ENCODE measurements at regions not wholly inside any gene's neighbourhood (a gene's known extent, or its start where the extent isn't known, plus 50 kb on each side); places are given as distances from the start of the nearest gene placed in this dataset.

DNA sequence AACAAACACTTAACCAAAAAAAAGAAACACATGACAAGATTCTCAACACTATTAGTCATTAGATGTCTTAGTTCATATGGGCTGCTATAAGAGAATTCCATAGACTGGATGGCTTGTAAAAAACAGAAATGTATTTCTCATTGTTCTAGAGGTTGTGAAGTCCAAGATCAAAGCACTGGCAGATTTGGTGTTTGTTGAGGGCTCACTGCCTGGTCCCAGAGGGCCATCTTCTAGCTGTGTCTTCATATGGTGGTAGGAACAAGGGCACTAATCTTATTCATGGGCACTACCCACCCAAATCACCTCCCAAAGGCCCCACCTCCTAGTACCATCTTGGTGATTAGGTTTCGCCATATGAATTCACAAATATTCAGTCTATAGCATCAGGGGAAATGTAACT is 162.5 kb upstream of the SDK2 start:
- H3K4me3 Mint-ChIP-seq = no peak overlapping the region
- DNase-seq = no peak
- no peaks in the 10 kb centered on the region for H3K27me3 Mint-ChIP-seq
- H3K27ac Mint-ChIP-seq = no peak overlapping the region
- H3K36me3 Mint-ChIP-seq (ENCODE audit: low read depth) = no peaks in the 10 kb centered on the region
- no peaks in the 10 kb centered on the region for H3K4me1 Mint-ChIP-seq
- peaks cover 5% of the 10 kb centered on the region for H3K9me3 Mint-ChIP-seq
- intact Hi-C loops (cut with micrococcal nuclease) = no loop called here

GRCh38 chr17:73813201-73813600 is 169.0 kb upstream of the SDK2 start:
- H3K4me1 Mint-ChIP-seq = no peaks in the 10 kb centered on the region
- H3K27ac Mint-ChIP-seq = no peak overlapping the region
- no peak overlapping the region for H3K4me3 Mint-ChIP-seq
- no peaks in the 10 kb centered on the region for H3K9me3 Mint-ChIP-seq
- no peak for DNase-seq
- no peaks in the 10 kb centered on the region for H3K36me3 Mint-ChIP-seq (ENCODE audit: low read depth)
- H3K27me3 Mint-ChIP-seq = peaks cover 3% of the 10 kb centered on the region
- intact Hi-C loops (cut with micrococcal nuclease) = no loop called here

DNA sequence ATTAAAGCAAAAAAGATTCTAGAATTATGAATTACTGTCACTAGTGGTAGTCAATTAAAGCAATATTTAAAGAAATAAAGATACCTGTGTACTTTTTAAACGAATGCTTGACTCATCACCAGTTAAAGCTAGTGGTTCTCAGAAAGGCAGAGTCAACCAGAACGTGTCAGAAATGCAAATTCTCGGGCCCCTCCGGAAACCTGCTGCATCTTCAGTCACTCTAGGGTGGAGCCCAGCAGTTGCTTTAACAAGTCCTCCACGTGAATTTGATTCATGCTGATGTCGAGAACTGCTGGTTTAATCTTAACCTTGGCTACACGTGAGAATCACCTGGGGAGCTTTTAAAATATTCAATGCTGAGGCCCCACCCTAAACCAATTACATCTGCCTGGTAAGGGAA is 169.8 kb upstream of the SDK2 start:
- Mint-ChIP-seq H3K36me3 (ENCODE audit: low read depth) (no peaks in the 10 kb centered on the region), H3K4me1 (no peaks in the 10 kb centered on the region), H3K27ac (no peak overlapping the region)

DNA sequence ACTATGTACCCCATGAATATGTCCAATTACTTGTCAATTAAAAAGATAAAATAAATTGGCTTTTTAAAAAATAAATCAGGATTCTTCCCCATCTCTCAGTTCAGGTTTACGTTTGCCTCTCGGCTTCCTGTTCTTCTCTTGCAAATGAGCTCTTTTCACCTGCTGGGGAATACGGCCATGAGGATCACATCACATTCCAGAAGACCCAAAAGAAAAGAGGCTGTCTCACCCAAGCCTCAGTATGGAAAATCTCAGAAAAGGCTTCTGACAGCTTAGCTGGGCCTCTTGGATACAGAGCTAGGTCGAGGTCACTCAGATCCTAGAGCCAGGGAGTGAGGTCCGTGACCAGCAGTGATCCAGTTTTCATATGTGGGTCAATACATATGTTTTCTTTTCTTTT is 171.2 kb upstream of the SDK2 start:
- peaks cover 3% of the 10 kb centered on the region for H3K9me3 Mint-ChIP-seq
- H3K36me3 Mint-ChIP-seq (ENCODE audit: low read depth) = no peaks in the 10 kb centered on the region
- H3K27ac Mint-ChIP-seq = no peak overlapping the region
- H3K4me1 Mint-ChIP-seq = no peaks in the 10 kb centered on the region
- intact Hi-C loops (cut with micrococcal nuclease) = no loop called here
- H3K4me3 Mint-ChIP-seq = no peak overlapping the region
- DNase-seq = no peak
- H3K27me3 Mint-ChIP-seq = peaks cover 3% of the 10 kb centered on the region

More for the DNA sequence above, 169.8 kb upstream of the SDK2 start:
- no peak overlapping the region for H3K4me3 Mint-ChIP-seq
- intact Hi-C loops (cut with micrococcal nuclease) = no loop called here
- DNase-seq = no peak
- peaks cover 3% of the 10 kb centered on the region for H3K27me3 Mint-ChIP-seq
- H3K9me3 Mint-ChIP-seq = peaks cover 3% of the 10 kb centered on the region

GRCh38 chr17:73819440-73820395 is 175.5 kb upstream of the SDK2 start:
- H3K4me1 Mint-ChIP-seq = no peaks in the 10 kb centered on the region
- no peaks in the 10 kb centered on the region for H3K36me3 Mint-ChIP-seq (ENCODE audit: low read depth)
- H3K27me3 Mint-ChIP-seq = peaks cover 16% of the 10 kb centered on the region
- DNase-seq = no peak
- no peak overlapping the region for H3K27ac Mint-ChIP-seq
- H3K4me3 Mint-ChIP-seq = no peak overlapping the region
- H3K9me3 Mint-ChIP-seq = peaks cover 3% of the 10 kb centered on the region
- intact Hi-C loops (cut with micrococcal nuclease) = no loop called here

- H3K36me3 Mint-ChIP-seq (ENCODE audit: low read depth) = no peaks in the 10 kb centered on the region
- peaks cover 3% of the 10 kb centered on the region for H3K9me3 Mint-ChIP-seq
- no peak overlapping the region for H3K4me3 Mint-ChIP-seq
- no peak overlapping the region for H3K27ac Mint-ChIP-seq
- DNase-seq = no peak
- no peaks in the 10 kb centered on the region for H3K4me1 Mint-ChIP-seq
- H3K27me3 Mint-ChIP-seq = peaks cover 16% of the 10 kb centered on the region
- intact Hi-C loops (cut with micrococcal nuclease) = no loop called here
Observed at GRCh38 chr17:73820686-73821448, 176.6 kb upstream of the SDK2 start.

DNA sequence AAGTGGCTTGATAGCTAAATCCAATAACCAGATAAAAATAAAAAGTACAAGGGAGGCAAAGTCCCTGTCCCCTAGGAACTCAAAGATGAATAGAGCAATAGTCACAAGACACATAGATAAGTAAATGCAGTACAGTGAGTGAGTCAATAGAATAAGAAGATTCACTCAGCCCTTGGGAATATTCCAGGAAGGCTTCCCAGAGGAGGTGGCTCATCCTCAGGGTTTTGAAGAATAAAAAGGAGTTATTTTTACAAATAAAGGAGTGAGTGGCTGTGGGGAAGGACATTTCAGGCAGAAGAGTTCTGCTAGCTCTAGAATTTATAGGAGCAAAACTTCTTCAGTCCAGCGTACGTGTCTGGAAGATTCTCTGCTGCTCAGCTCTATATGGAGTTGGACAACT is 177.4 kb upstream of the SDK2 start:
- H3K27me3 Mint-ChIP-seq = peaks cover 16% of the 10 kb centered on the region
- peaks cover 3% of the 10 kb centered on the region for H3K9me3 Mint-ChIP-seq
- DNase-seq = no peak
- no peak overlapping the region for H3K4me3 Mint-ChIP-seq
- intact Hi-C loops (cut with micrococcal nuclease) = no loop called here
- H3K27ac Mint-ChIP-seq = no peak overlapping the region
- no peaks in the 10 kb centered on the region for H3K36me3 Mint-ChIP-seq (ENCODE audit: low read depth)
- H3K4me1 Mint-ChIP-seq = no peaks in the 10 kb centered on the region

DNA sequence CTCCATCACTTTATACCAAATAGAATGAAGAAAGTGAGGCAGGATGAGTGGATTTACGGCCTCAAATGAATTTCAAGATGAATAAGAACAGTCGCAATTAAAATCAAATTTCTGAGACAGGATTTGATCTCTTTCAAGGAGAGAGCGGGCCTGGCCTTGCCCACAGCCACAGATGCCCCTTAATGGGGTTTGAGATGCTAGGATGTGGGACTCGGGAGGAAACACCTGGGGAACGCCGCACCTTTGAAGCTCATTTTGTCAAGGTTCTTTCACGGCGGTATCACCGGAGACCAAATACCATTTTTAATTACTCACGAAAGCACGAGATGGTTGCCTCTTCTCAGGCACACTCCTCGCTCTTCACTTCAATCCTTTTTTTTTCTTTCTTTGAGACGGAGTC is 178.1 kb upstream of the SDK2 start:
- Mint-ChIP-seq H3K27ac (no peak overlapping the region), H3K27me3 (peaks cover 16% of the 10 kb centered on the region), H3K9me3 (peaks cover 3% of the 10 kb centered on the region), H3K4me3 (no peak overlapping the region), H3K4me1 (no peaks in the 10 kb centered on the region), H3K36me3 (ENCODE audit: low read depth) (no peaks in the 10 kb centered on the region)
- no peak for DNase-seq
- intact Hi-C loops (cut with micrococcal nuclease) = no loop called here

- H3K27ac Mint-ChIP-seq = no peak overlapping the region
- peaks cover 1% of the 10 kb centered on the region for H3K9me3 Mint-ChIP-seq
- intact Hi-C loops (cut with micrococcal nuclease) = no loop called here
- no peak overlapping the region for H3K4me3 Mint-ChIP-seq
- peaks cover 16% of the 10 kb centered on the region for H3K27me3 Mint-ChIP-seq
- H3K4me1 Mint-ChIP-seq = peaks cover 3% of the 10 kb centered on the region
- DNase-seq = no peak
- no peaks in the 10 kb centered on the region for H3K36me3 Mint-ChIP-seq (ENCODE audit: low read depth)
Observed at GRCh38 chr17:73823684-73824083, 179.4 kb upstream of the SDK2 start.

- H3K27ac Mint-ChIP-seq = no peak overlapping the region
- H3K4me1 Mint-ChIP-seq = peaks cover 3% of the 10 kb centered on the region
- no peaks in the 10 kb centered on the region for H3K36me3 Mint-ChIP-seq (ENCODE audit: low read depth)
- no peak overlapping the region for H3K4me3 Mint-ChIP-seq
- DNase-seq = no peak
- no peaks in the 10 kb centered on the region for H3K9me3 Mint-ChIP-seq
- H3K27me3 Mint-ChIP-seq = peaks cover 16% of the 10 kb centered on the region
- intact Hi-C loops (cut with micrococcal nuclease) = no loop called here
Observed at GRCh38 chr17:73824321-73824720, 180.1 kb upstream of the SDK2 start.

DNA sequence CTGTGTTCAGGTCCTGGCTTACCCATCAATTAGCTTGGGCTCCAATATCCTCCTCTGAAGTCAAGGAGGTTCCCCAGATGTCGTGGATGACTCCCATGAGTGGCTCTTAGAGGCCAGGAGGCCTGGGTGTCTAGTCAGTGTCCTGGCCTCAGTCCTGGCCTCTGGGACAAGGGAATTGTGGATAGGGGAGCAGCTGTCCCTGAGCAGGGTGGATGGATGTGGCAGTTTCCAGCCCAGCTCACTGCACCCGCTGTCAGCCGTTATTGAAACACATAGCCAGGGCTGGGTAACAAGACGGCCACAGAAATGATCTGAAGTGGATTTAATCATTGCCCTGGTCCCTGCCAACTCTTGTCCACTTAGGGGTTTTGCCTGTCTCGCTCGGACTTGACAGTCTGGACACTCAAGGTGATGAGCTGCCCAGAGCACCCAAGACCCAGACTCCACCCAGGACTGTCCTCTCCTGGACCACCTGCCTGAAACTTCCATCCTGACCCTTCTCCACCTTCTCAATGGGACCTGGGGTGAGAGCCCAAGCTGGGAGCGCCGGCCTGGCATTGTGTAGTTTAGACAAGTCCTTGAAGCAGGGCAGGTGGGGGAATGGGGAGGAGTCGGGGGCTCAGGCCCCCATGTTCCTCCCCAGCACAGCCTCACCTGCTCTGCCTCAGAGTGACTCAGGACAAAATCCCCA is 182.1 kb upstream of the SDK2 start:
- peaks cover 3% of the 10 kb centered on the region for H3K4me1 Mint-ChIP-seq
- no peaks in the 10 kb centered on the region for H3K36me3 Mint-ChIP-seq (ENCODE audit: low read depth)
- intact Hi-C loops (cut with micrococcal nuclease) = no loop called here
- no peaks in the 10 kb centered on the region for H3K9me3 Mint-ChIP-seq
- H3K4me3 Mint-ChIP-seq = no peak overlapping the region
- no peak for DNase-seq
- H3K27ac Mint-ChIP-seq = no peak overlapping the region
- peaks cover 16% of the 10 kb centered on the region for H3K27me3 Mint-ChIP-seq

DNA sequence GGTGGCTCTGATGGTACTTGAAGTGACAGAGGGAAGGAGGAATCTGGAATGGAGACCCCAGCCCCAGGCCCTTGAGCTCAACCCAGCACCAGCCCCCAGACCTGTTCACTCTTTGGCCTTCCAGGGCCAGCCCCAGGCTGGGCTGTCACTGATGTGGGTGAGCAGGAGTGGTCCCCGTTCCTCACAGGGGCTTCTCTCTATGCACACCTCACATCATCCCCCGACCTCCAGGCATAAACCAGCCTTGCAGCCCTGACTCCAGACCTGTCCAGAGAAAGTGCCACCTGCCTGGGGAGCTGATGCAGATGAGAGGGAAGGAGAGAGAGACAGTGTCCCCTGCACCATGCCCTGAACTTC is 182.6 kb upstream of the SDK2 start:
- no peak for DNase-seq
- Mint-ChIP-seq H3K9me3 (no peaks in the 10 kb centered on the region), H3K27me3 (peaks cover 12% of the 10 kb centered on the region), H3K4me3 (no peak overlapping the region), H3K36me3 (ENCODE audit: low read depth) (no peaks in the 10 kb centered on the region), H3K4me1 (peaks cover 3% of the 10 kb centered on the region), H3K27ac (no peak overlapping the region)
- intact Hi-C loops (cut with micrococcal nuclease) = no loop called here

DNA sequence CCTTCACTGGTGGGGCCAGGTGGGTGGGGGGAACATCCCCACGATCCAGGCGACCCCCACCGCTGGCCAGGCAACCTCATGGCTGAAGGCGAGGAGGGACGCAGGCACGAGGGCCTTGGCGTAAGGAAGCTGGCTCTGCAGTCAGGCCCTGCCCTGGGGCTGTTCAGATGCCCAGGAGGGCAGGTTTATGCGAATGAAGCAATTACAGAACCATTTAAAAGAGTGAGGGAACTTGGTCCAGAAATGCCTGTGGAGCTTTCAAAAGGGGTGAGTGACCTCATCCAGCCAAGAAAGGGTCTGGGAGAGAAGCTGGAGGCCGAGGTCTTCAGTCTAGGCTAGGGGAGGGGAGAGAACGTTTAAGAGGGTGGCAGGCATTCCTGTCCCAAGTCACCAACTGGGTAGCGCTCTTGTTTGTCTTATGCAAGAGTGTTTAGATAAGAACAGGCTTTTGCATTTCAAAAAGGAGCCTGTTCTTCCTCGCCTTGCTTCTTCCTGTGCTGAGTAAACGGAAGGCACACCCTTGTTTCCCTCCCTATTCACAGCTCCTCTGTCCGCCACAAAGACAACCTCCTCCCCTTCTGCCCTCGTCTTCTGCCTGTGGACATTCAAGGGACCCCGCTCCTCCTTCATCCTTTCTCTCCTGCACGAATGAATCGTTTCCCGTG is 183.5 kb upstream of the SDK2 start:
- Mint-ChIP-seq H3K27ac (peak overlapping the region; percentile 64), H3K4me3 (no peak overlapping the region), H3K36me3 (ENCODE audit: low read depth) (no peaks in the 10 kb centered on the region), H3K9me3 (no peaks in the 10 kb centered on the region), H3K4me1 (peaks cover 3% of the 10 kb centered on the region), H3K27me3 (peaks cover 6% of the 10 kb centered on the region)
- peak; percentile 57 for DNase-seq
- intact Hi-C loops (cut with micrococcal nuclease) = no loop called here

All from activated CD4-positive, alpha-beta T cell treated with anti-CD3 and anti-CD28 coated beads, Interleukin-2, amount 10 ng/mL, durations not matched to agents 24 days and 14 days (primary cell).